Liver (tissue), 8 donors: ENCODE measurements at regions not wholly inside any gene's neighbourhood (a gene's known extent, or its start where the extent isn't known, plus 50 kb on each side); places are given as distances from the start of the nearest gene placed in this dataset.

ENCODE experiments used
- DNase-seq: peaks from one replicate; pipeline ENCODE4 v3.0.0-alpha.2; 2017; ENCODE audit warnings: low spot score
- H3K27ac ChIP-seq, 2 donors: one replicate each; pipeline ENCODE4 v1.7.0; 2013; ENCODE audit warnings: inconsistent platforms in 2 of 2, low read length in 2 of 2, control low read depth in 1 of 2, low read depth in 1 of 2, mild to moderate bottlenecking in 1 of 2
- H3K27me3 ChIP-seq, 4 donors: one replicate each; pipeline versions ENCODE4 v1.6.1 to v1.7.0; 2013; ENCODE audit warnings: low read length in 3 of 4, inconsistent platforms in 1 of 4, mild to moderate bottlenecking in 1 of 4, moderate library complexity in 1 of 4; ENCODE audit not compliant: control insufficient read depth in 4 of 4, insufficient read depth in 4 of 4
- H3K36me3 ChIP-seq, 4 donors: one replicate each; pipeline versions ENCODE4 v1.6.1 to v1.7.0; 2013; ENCODE audit warnings: low read length in 3 of 4, mild to moderate bottlenecking in 3 of 4, low read depth in 1 of 4, moderate library complexity in 1 of 4; ENCODE audit not compliant: control insufficient read depth in 4 of 4, insufficient read depth in 3 of 4
- H3K4me1 ChIP-seq, 4 donors: one replicate each; pipeline versions ENCODE4 v1.6.1 to v1.7.0; 2013; ENCODE audit warnings: low read length in 3 of 4, mild to moderate bottlenecking in 3 of 4, moderate library complexity in 1 of 4; ENCODE audit not compliant: control insufficient read depth in 4 of 4, insufficient read depth in 4 of 4
- H3K4me3 ChIP-seq, 3 donors: one replicate each; pipeline versions ENCODE4 v1.6.1 to v1.7.0; 2013; ENCODE audit warnings: low read length in 3 of 3, control low read depth in 1 of 3, low read depth in 1 of 3, mild to moderate bottlenecking in 1 of 3
- H3K9ac ChIP-seq, 2 donors: one replicate each; pipeline ENCODE4 v1.7.0; 2013; ENCODE audit warnings: low read length in 2 of 2, mild to moderate bottlenecking in 2 of 2, moderate library complexity in 2 of 2, control low read depth in 1 of 2, low read depth in 1 of 2
- H3K9me3 ChIP-seq, 4 donors: one replicate each; pipeline versions ENCODE4 v1.6.1 to v1.7.0; 2013; ENCODE audit warnings: low read length in 3 of 4; ENCODE audit not compliant: control insufficient read depth in 4 of 4
- CTCF ChIP-seq: fragments of 150-350 bp; IDR thresholded peaks from 2 replicates; pipeline ENCODE4 v1.5.1; 2017; ENCODE audit warnings: improper control_type of control experiment, low read depth, low read length; ENCODE audit not compliant: missing input control
- EGR1 ChIP-seq, 2 donors: IDR thresholded peaks; 2 replicates each; pipeline ENCODE4 v1.6.1; 2016 to 2018; ENCODE audit warnings: antibody characterized with exemption in 2 of 2, low read depth in 2 of 2
- FOXA1 ChIP-seq: IDR thresholded peaks from 2 replicates; pipeline ENCODE4 v1.6.1; 2016; ENCODE audit warnings: antibody characterized with exemption
- FOXA2 ChIP-seq: IDR thresholded peaks from 2 replicates; pipeline ENCODE4 v1.6.1; 2016; ENCODE audit warnings: antibody characterized with exemption
- GABPA ChIP-seq, 2 donors: IDR thresholded peaks in 1 of 2; conservative IDR thresholded peaks in 1 of 2; 2 replicates each; pipeline ENCODE4 v1.6.1; 2016; ENCODE audit warnings: antibody characterized with exemption in 2 of 2, mild to moderate bottlenecking in 1 of 2, moderate library complexity in 1 of 2
- HNF4A ChIP-seq, 2 donors: conservative IDR thresholded peaks; 2 replicates each; pipeline ENCODE4 v1.6.1; 2016; ENCODE audit warnings: antibody characterized with exemption in 2 of 2, mild to moderate bottlenecking in 2 of 2
- JUND ChIP-seq, 2 donors: IDR thresholded peaks; 2 replicates each; pipeline ENCODE4 v1.6.1; 2016; ENCODE audit warnings: antibody characterized with exemption in 2 of 2
- MAX ChIP-seq: IDR thresholded peaks from 2 replicates; pipeline ENCODE4 v1.6.1; 2016; ENCODE audit warnings: antibody characterized with exemption
- NR2F2 ChIP-seq: IDR thresholded peaks from 2 replicates; pipeline ENCODE4 v1.6.1; 2016; ENCODE audit warnings: antibody characterized with exemption
- RAD21 ChIP-seq, 2 donors: IDR thresholded peaks; 2 replicates each; pipeline ENCODE4 v1.6.1; 2016; ENCODE audit warnings: antibody characterized with exemption in 2 of 2, mild to moderate bottlenecking in 2 of 2
- REST ChIP-seq: IDR thresholded peaks from 2 replicates; pipeline ENCODE4 v1.6.1; 2016; ENCODE audit warnings: antibody characterized with exemption, mild to moderate bottlenecking
- SP1 ChIP-seq: IDR thresholded peaks from 2 replicates; pipeline ENCODE4 v1.6.1; 2018; ENCODE audit warnings: antibody characterized with exemption, mild to moderate bottlenecking
- TAF1 ChIP-seq: conservative IDR thresholded peaks from 2 replicates; pipeline ENCODE4 v1.6.1; 2016; ENCODE audit warnings: antibody characterized with exemption, mild to moderate bottlenecking
- YY1 ChIP-seq: IDR thresholded peaks from 2 replicates; pipeline ENCODE4 v1.6.1; 2016; ENCODE audit warnings: antibody characterized with exemption, mild to moderate bottlenecking
- WGBS: extraction: QIAGEN DNeasy Blood & Tissue Kit; methylation state at CpG from one replicate; pipeline ENCODE4 v1.1.7; 2013; 5-methylcytosine and 5-hydroxymethylcytosine counted together
- TF ChIP-seq, protein P1 (sequence below): IDR thresholded peaks from 2 replicates; pipeline ENCODE4 v1.6.1; 2016; ENCODE audit warnings: antibody characterized with exemption
- donor health status: healthy.
- donor health status: healthy.
- donor health status: healthy.
- donor health status: healthy.
- donor health status: healthy.

- no peak for TF ChIP-seq CTCF
Observed at GRCh38 chr16:65260746-65261145, 138.9 kb upstream of the CDH11 start (continued).

- H3K4me3 ChIP-seq: no peak overlapping the region
- no peak overlapping the region for H3K9ac ChIP-seq
- TF ChIP-seq SP1: no peak
- no peak for TF ChIP-seq REST
- TF ChIP-seq FOXA2: no peak
- TF ChIP-seq EGR1 (IDR thresholded peaks at IDR 0.05; ENCODE audit: low read depth in 2 of 2): no peak
- no peak for TF ChIP-seq JUND (IDR thresholded peaks at IDR 0.05)
- no peak for TF ChIP-seq FOXA1
- no peak for TF ChIP-seq TAF1
- TF ChIP-seq, protein P1, sequence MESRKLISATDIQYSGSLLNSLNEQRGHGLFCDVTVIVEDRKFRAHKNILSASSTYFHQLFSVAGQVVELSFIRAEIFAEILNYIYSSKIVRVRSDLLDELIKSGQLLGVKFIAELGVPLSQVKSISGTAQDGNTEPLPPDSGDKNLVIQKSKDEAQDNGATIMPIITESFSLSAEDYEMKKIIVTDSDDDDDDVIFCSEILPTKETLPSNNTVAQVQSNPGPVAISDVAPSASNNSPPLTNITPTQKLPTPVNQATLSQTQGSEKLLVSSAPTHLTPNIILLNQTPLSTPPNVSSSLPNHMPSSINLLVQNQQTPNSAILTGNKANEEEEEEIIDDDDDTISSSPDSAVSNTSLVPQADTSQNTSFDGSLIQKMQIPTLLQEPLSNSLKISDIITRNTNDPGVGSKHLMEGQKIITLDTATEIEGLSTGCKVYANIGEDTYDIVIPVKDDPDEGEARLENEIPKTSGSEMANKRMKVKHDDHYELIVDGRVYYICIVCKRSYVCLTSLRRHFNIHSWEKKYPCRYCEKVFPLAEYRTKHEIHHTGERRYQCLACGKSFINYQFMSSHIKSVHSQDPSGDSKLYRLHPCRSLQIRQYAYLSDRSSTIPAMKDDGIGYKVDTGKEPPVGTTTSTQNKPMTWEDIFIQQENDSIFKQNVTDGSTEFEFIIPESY: no peak
- TF ChIP-seq MAX: no peak
- TF ChIP-seq YY1: no peak
- no peak for TF ChIP-seq RAD21 (IDR thresholded peaks at IDR 0.05)
- TF ChIP-seq GABPA (IDR thresholded peaks at IDR 0.05 in 1 of 2, conservative IDR thresholded peaks at IDR 0.05 in 1 of 2): no peak
- no peak overlapping the region for H3K27ac ChIP-seq
- no peaks in the 10 kb centered on the region for H3K27me3 ChIP-seq
- no peaks in the 10 kb centered on the region for H3K36me3 ChIP-seq
- H3K4me1 ChIP-seq: no peaks in the 10 kb centered on the region
- WGBS: 54% methylated on average over 1 of the region's 1 CpG
- no peak for DNase-seq
- no peaks in the 10 kb centered on the region for H3K9me3 ChIP-seq
Observed at GRCh38 chr16:65254144-65254543, 132.3 kb upstream of the CDH11 start.

DNA sequence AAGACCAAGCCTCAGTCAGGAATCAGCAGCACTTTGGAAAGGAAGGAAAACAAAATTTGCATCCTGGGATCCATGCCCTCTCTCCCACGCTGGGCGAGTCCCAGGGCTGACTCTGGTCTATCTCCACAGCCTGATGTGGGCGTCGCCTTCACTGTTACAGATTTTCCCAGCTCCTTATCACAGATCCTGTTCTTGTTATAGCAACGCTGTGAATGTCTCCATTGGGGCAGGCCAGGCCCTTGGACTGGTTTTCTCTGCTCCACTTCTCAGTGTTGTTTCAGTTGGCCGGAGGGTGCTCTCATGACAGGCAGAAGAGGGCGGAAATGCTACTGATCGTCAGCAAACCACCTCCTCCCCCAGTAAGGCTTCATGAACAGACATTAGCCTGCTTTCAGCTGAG, 127.9 kb upstream of the CDH11 start:
- Histone ChIP-seq H3K4me3 (no peak overlapping the region), H3K9me3 (no peaks in the 10 kb centered on the region), H3K4me1 (no peaks in the 10 kb centered on the region), H3K27ac (no peak overlapping the region), H3K9ac (no peak overlapping the region), H3K27me3 (peaks cover 0 to 2% (median 0%) of the 10 kb centered on the region in 4 donors), H3K36me3 (no peaks in the 10 kb centered on the region)
- WGBS: 39% methylated on average over 8 of the region's 8 CpGs
- no peak for DNase-seq
- TF ChIP-seq EGR1 (IDR thresholded peaks at IDR 0.05; ENCODE audit: low read depth in 2 of 2) (no peak), FOXA1 (no peak), SP1 (peak; percentile 29), TAF1 (no peak), MAX (no peak), FOXA2 (no peak), REST (no peak), RAD21 (IDR thresholded peaks at IDR 0.05) (peak in 1 of 2 donors; percentile 33), HNF4A (conservative IDR thresholded peaks at IDR 0.05) (no peak), JUND (IDR thresholded peaks at IDR 0.05) (no peak), CTCF (no peak), YY1 (no peak), NR2F2 (peak; percentile 46), GABPA (IDR thresholded peaks at IDR 0.05 in 1 of 2, conservative IDR thresholded peaks at IDR 0.05 in 1 of 2) (no peak)
